A673 (cell line): ENCODE measurements at regions not wholly inside any gene's neighbourhood (a gene's known extent, or its start where the extent isn't known, plus 50 kb on each side); places are given as distances from the start of the nearest gene placed in this dataset.

ENCODE experiments used
- BruUV-seq: library from RNA; stranded (reverse); fragments of 400-500 nt; replicated peaks from 2 replicates; lab custom pipeline; 2021; lab: Mats Ljungman, UMichigan
- CTCF ChIA-PET: fragments of 300-600 bp; sonication (Branson Sonifier 250); formaldehyde crosslinking; loops from one replicate; lab custom pipeline; 2022; ENCODE audit warnings: antibody characterized with exemption; lab: Charles Lee
- POLR2A ChIA-PET: fragments of 300-600 bp; sonication (Branson Sonifier 250); formaldehyde crosslinking; loops from one replicate; lab custom pipeline; 2022; ENCODE audit warnings: antibody characterized with exemption; ENCODE audit not compliant: low non-redundant PET; lab: Charles Lee
- DNase-seq: peaks from one replicate; pipeline ENCODE4 v3.0.0-alpha.2; 2015; ENCODE audit warnings: low spot score
- H3K27ac ChIP-seq: fragments of 200-600 bp; sonication (generic); 2 replicates; pipeline ENCODE4 v1.5.1; 2016; ENCODE audit warnings: mixed run types, low read depth, mild to moderate bottlenecking, mixed read lengths, antibody characterized with exemption, low read length; ENCODE audit not compliant: poor library complexity, severe bottlenecking
- H3K27me3 ChIP-seq: fragments of 200-600 bp; sonication (generic); replicated peaks from 2 replicates; pipeline ENCODE4 v1.6.1; 2017; ENCODE audit warnings: mixed run types, low read depth, mild to moderate bottlenecking, mixed read lengths, antibody characterized with exemption, low read length; ENCODE audit not compliant: insufficient read depth, poor library complexity
- H3K36me3 ChIP-seq: fragments of 200-600 bp; sonication (generic); 2 replicates; pipeline ENCODE4 v1.6.1; 2016; ENCODE audit warnings: mixed run types, mild to moderate bottlenecking, mixed read lengths, antibody characterized with exemption, low read length; ENCODE audit not compliant: insufficient read depth, poor library complexity, severe bottlenecking
- H3K4me1 ChIP-seq: fragments of 200-600 bp; sonication (generic); 2 replicates; pipeline ENCODE4 v1.6.1; 2017; ENCODE audit warnings: mixed run types, mild to moderate bottlenecking, mixed read lengths, antibody characterized with exemption, low read length; ENCODE audit not compliant: insufficient read depth, poor library complexity, severe bottlenecking
- H3K4me3 ChIP-seq: fragments of 200-600 bp; sonication (generic); 2 replicates; pipeline ENCODE4 v1.5.1; 2016; ENCODE audit warnings: low read depth, mixed run types, mild to moderate bottlenecking, mixed read lengths, low read length; ENCODE audit not compliant: poor library complexity, severe bottlenecking
- H3K9me3 ChIP-seq: fragments of 200-600 bp; sonication (generic); 2 replicates; pipeline ENCODE4 v1.6.1; 2016; ENCODE audit warnings: mixed run types, low read depth, mild to moderate bottlenecking, mixed read lengths, antibody characterized with exemption, low read length; ENCODE audit not compliant: poor library complexity, severe bottlenecking
- EZH2 ChIP-seq: fragments of 200-600 bp; sonication (generic); IDR thresholded peaks from 2 replicates; pipeline ENCODE4 v1.6.1; 2017; ENCODE audit warnings: borderline replicate concordance, low read depth, mild to moderate bottlenecking, mixed read lengths, antibody characterized with exemption, low read length; ENCODE audit not compliant: poor library complexity, severe bottlenecking
- intact Hi-C: fragments of 100-400 bp; cut with micrococcal nuclease; formaldehyde crosslinking; loops from one replicate; pipeline ENCODE4 v1.10.0; 2022; ENCODE audit not compliant: unreplicated experiment
- TF ChIP-seq, protein P1 (sequence below): fragments of 300-800, 200-600 bp; sonication (generic); conservative IDR thresholded peaks from 2 replicates; pipeline ENCODE4 v1.5.1; 2017; ENCODE audit warnings: low read depth, mild to moderate bottlenecking, antibody characterized with exemption, low read length, moderate library complexity, mixed read lengths

DNA sequence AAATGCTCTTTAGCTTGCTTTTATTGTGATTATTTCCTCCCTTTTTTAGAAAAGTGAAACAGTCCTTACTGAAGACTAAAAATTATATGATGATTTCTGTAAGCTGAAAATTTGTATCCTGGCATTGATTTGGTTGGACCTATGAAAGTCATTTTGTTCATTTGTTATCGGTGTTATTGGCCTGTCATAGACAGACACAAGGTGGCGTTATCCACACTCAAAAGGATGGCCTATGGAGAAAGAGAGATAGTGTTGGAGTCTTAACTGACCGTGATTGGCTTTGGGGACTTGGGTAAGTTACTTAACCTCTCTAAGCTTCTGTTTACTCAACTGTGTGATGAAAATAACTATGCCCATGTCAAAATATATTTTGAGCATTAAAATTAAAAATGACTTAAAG, 203.6 kb upstream of the CHODL start:
- no peaks in the 10 kb centered on the region for H3K36me3 ChIP-seq

DNA sequence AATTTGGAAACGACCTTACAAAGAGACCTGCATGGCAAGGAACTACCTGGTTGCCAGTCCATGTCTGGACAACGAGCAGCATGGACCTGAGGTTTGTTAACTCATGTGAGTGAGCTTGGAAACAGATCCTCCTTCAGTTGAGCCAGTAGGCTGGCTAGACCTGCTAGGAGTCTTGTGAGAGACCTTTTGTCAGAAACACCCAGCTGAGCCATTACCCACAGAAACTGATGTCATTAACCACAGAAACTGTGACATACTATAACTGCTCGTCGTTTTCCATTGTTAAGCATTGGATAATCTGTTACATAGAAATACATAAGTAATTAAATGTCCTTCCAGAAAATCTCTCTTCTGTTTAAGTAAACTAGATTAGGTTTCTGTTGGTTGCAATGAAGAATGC, 211.1 kb upstream of the C21orf91 start:
- ChIA-PET CTCF (no interaction called here), POLR2A (no interaction called here)
- Histone ChIP-seq H3K36me3 (no peaks in the 10 kb centered on the region), H3K9me3 (peaks cover 7% of the 10 kb centered on the region), H3K4me3 (no peak overlapping the region), H3K27ac (no peak overlapping the region), H3K4me1 (no peaks in the 10 kb centered on the region), H3K27me3 (no peaks in the 10 kb centered on the region)
- BruUV-seq: no TSS peak
- no peak for DNase-seq
- intact Hi-C loops: no loop called here
- no peak for TF ChIP-seq EZH2
- TF ChIP-seq, protein P1, sequence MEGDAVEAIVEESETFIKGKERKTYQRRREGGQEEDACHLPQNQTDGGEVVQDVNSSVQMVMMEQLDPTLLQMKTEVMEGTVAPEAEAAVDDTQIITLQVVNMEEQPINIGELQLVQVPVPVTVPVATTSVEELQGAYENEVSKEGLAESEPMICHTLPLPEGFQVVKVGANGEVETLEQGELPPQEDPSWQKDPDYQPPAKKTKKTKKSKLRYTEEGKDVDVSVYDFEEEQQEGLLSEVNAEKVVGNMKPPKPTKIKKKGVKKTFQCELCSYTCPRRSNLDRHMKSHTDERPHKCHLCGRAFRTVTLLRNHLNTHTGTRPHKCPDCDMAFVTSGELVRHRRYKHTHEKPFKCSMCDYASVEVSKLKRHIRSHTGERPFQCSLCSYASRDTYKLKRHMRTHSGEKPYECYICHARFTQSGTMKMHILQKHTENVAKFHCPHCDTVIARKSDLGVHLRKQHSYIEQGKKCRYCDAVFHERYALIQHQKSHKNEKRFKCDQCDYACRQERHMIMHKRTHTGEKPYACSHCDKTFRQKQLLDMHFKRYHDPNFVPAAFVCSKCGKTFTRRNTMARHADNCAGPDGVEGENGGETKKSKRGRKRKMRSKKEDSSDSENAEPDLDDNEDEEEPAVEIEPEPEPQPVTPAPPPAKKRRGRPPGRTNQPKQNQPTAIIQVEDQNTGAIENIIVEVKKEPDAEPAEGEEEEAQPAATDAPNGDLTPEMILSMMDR: no peak

More for the DNA sequence above, 203.6 kb upstream of the CHODL start:
- no peak for TF ChIP-seq EZH2
- TF ChIP-seq, protein P1: peak; percentile 69
- Histone ChIP-seq H3K9me3 (no peaks in the 10 kb centered on the region), H3K4me1 (no peaks in the 10 kb centered on the region), H3K4me3 (no peak overlapping the region), H3K27ac (no peak overlapping the region), H3K27me3 (no peaks in the 10 kb centered on the region)
- intact Hi-C loops: loop anchor here (1.0 to 10.0 kb wide), 3 partner anchors 164 to 334 kb away; no protein-coding TSS in a partner anchor
- DNase-seq: peak; percentile 57
- BruUV-seq: no TSS peak
- POLR2A ChIA-PET: no interaction called here
- CTCF ChIA-PET: interaction anchor here (0.7 to 1.5 kb wide), 2 partner anchors 164 to 225 kb away, joined by 3 to 7 read pairs; no protein-coding TSS in a partner anchor

DNA sequence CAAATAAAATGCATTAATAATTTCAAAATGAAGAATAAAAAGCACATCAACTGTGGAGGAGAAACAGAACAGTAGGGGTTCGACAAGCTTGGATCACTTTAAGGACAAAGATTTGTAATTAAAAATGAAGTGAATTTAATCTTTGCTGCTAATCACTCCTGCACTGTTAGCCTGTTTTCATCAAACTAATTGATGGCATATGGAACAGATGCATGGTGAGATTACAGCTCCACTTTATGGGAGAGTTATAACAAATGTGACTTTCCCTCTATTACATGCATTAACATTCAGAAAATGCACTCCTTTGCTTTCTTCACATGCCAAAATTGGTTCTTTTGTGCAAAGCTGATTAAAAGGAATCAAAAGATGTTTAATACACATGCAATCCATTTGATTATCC, 207.2 kb upstream of the C21orf91 start:
- ChIA-PET CTCF (no interaction called here), POLR2A (no interaction called here)
- BruUV-seq: no TSS peak
- Histone ChIP-seq H3K4me1 (no peaks in the 10 kb centered on the region), H3K27me3 (no peaks in the 10 kb centered on the region), H3K27ac (no peak overlapping the region), H3K36me3 (no peaks in the 10 kb centered on the region), H3K4me3 (no peak overlapping the region), H3K9me3 (no peaks in the 10 kb centered on the region)
- no peak for TF ChIP-seq EZH2
- TF ChIP-seq, protein P1: no peak
- intact Hi-C loops: no loop called here
- DNase-seq: no peak
